ENCODE measurements at regions not wholly inside any gene's neighbourhood (a gene's known extent, or its start where the extent isn't known, plus 50 kb on each side); places are given as distances from the start of the nearest gene placed in this dataset.

GRCh38 chr21:31503467-31503866 is 156.0 kb upstream of the SOD1 start:
- peaks cover 2 to 8% of the 10 kb centered on the region in 2 donors for H3K4me1 ChIP-seq (ENCODE audit: control insufficient read depth in 1 of 2, insufficient read depth in 2 of 2, low read length in 2 of 2)
- H3K9me3 Mint-ChIP-seq: peaks cover 0 to 3% (median 0%) of the 10 kb centered on the region in 7 donors
- H4K20me1 ChIP-seq (ENCODE audit: insufficient read depth, low read length): no peaks in the 10 kb centered on the region
- no peak overlapping the region for H3K27ac ChIP-seq (ENCODE audit: low read depth in 1 of 2, low read length in 2 of 2)
- H3K27me3 ChIP-seq (ENCODE audit: control insufficient read depth in 2 of 2, insufficient read depth in 2 of 2, low read length in 2 of 2): no peaks in the 10 kb centered on the region
- no peak for DNase-seq
- H3K9ac ChIP-seq (ENCODE audit: insufficient read depth, low read length, poor library complexity, severe bottlenecking): no peak overlapping the region
- H3K4me3 ChIP-seq (replicated peaks in 1 of 3; ENCODE audit: low read depth in 2 of 3, low read length in 3 of 3): no peak overlapping the region
- no peaks in the 10 kb centered on the region for H3K36me3 Mint-ChIP-seq
- H3K27me3 Mint-ChIP-seq (ENCODE audit: low read depth in 3 of 3): peaks cover 1 to 3% (median 2%) of the 10 kb centered on the region in 3 donors
- no peaks in the 10 kb centered on the region for H3K79me2 ChIP-seq (ENCODE audit: insufficient read depth, low read length)
- WGBS (ENCODE audit: insufficient coverage): no CpG with 5 or more reads among the region's 2 CpGs
- H3K9me3 ChIP-seq (replicated peaks in 1 of 2; ENCODE audit: control insufficient read depth in 1 of 2, insufficient read depth in 1 of 2, low read length in 2 of 2): no peaks in the 10 kb centered on the region
- no peak overlapping the region for H3K4me2 ChIP-seq (replicated peaks; ENCODE audit: extremely low read depth, low read length, poor library complexity, severe bottlenecking)
- H3K36me3 ChIP-seq (replicated peaks in 1 of 2; ENCODE audit: control insufficient read depth in 1 of 2, insufficient read depth in 2 of 2, low read length in 2 of 2): no peaks in the 10 kb centered on the region
- H3K4me1 Mint-ChIP-seq: peaks cover 7% of the 10 kb centered on the region
- no peak for TF ChIP-seq CTCF (IDR thresholded peaks at IDR 0.05)
- no peak overlapping the region for H3K4me3 Mint-ChIP-seq
- H2AFZ ChIP-seq (ENCODE audit: insufficient read depth, low read depth, low read length, poor library complexity, severe bottlenecking): no peak overlapping the region
- intact Hi-C loops (cut with micrococcal nuclease): no loop called here
- no peak overlapping the region for H3K27ac Mint-ChIP-seq

DNA sequence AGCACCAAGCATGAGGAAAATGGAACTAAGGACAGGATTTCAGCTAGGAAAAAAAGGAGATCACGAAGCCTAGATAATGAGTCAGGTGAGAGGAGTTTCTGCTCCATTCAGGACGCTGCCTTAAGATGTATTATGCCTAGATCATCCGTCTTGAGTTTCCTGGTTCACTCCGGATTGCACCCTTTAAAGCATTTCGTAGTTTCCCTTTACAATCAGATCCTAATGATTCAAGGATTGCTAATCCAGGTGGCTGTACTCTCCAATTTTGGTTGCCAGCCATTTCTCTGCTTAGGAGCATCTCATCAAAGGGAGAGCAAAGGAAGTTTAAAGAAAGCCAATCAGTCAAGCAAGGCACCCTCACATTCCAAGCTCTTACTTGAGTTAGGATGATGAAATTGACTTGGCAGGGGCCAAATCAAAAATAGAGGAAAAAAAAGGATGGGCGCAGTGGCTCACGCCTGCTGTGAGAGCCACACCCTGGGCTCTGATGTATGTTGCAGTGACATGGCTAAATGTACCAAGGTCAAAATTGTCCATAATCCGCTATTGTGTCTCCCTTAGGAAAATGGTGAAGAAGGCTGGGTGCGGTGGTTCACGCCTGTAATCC is 156.9 kb upstream of the SOD1 start:
- Mint-ChIP-seq H3K27me3 (ENCODE audit: low read depth in 3 of 3) (peaks cover 1 to 3% (median 2%) of the 10 kb centered on the region in 3 donors), H3K4me1 (peaks cover 7% of the 10 kb centered on the region), H3K27ac (no peak overlapping the region), H3K4me3 (no peak overlapping the region), H3K9me3 (peaks cover 0 to 3% (median 0%) of the 10 kb centered on the region in 7 donors), H3K36me3 (no peaks in the 10 kb centered on the region)
- DNase-seq: no peak
- no peaks in the 10 kb centered on the region for H3K36me3 ChIP-seq (replicated peaks in 1 of 2; ENCODE audit: control insufficient read depth in 1 of 2, insufficient read depth in 2 of 2, low read length in 2 of 2)
- 88% methylated on average over 6 of the region's 10 CpGs for WGBS (ENCODE audit: insufficient coverage)
- no peak overlapping the region for H3K4me2 ChIP-seq (replicated peaks; ENCODE audit: extremely low read depth, low read length, poor library complexity, severe bottlenecking)
- H3K79me2 ChIP-seq (ENCODE audit: insufficient read depth, low read length): no peaks in the 10 kb centered on the region
- no peaks in the 10 kb centered on the region for H3K9me3 ChIP-seq (replicated peaks in 1 of 2; ENCODE audit: control insufficient read depth in 1 of 2, insufficient read depth in 1 of 2, low read length in 2 of 2)
- peaks cover 2 to 8% of the 10 kb centered on the region in 2 donors for H3K4me1 ChIP-seq (ENCODE audit: control insufficient read depth in 1 of 2, insufficient read depth in 2 of 2, low read length in 2 of 2)
- intact Hi-C loops (cut with micrococcal nuclease): no loop called here
- no peak overlapping the region for H3K9ac ChIP-seq (ENCODE audit: insufficient read depth, low read length, poor library complexity, severe bottlenecking)
- no peaks in the 10 kb centered on the region for H4K20me1 ChIP-seq (ENCODE audit: insufficient read depth, low read length)
- no peak overlapping the region for H3K4me3 ChIP-seq (replicated peaks in 1 of 3; ENCODE audit: low read depth in 2 of 3, low read length in 3 of 3)
- no peak overlapping the region for H3K27ac ChIP-seq (ENCODE audit: low read depth in 1 of 2, low read length in 2 of 2)
- no peaks in the 10 kb centered on the region for H3K27me3 ChIP-seq (ENCODE audit: control insufficient read depth in 2 of 2, insufficient read depth in 2 of 2, low read length in 2 of 2)
- TF ChIP-seq CTCF (IDR thresholded peaks at IDR 0.05): no peak
- no peak overlapping the region for H2AFZ ChIP-seq (ENCODE audit: insufficient read depth, low read depth, low read length, poor library complexity, severe bottlenecking)

Measured in CD14-positive monocyte (primary cell).